ENCODE measurements at regions not wholly inside any gene's neighbourhood (a gene's known extent, or its start where the extent isn't known, plus 50 kb on each side); places are given as distances from the start of the nearest gene placed in this dataset.
A peak's percentile ranks its signal among the peaks of the same experiment; 100 is the strongest.

GRCh38 chrX:13397878-13398818, 78.3 kb upstream of the ATXN3L start:
- H3K9me3 ChIP-seq (ENCODE audit: control insufficient read depth in 2 of 3, insufficient read depth in 1 of 3, low read length in 3 of 3): peaks cover 0 to 1% (median 0%) of the 10 kb centered on the region in 3 donors
- H3K27me3 ChIP-seq (ENCODE audit: control insufficient read depth, insufficient read depth, low read length): no peaks in the 10 kb centered on the region
- peaks cover 0 to 5% (median 0%) of the 10 kb centered on the region in 3 donors for H3K4me1 ChIP-seq (ENCODE audit: control insufficient read depth in 2 of 3, insufficient read depth in 2 of 3, low read depth in 1 of 3, low read length in 3 of 3)
- no peak overlapping the region for H3K9ac ChIP-seq (ENCODE audit: low read length in 3 of 3)
- peak in 4 of 5 donors; percentile 18 to 81 (median 48) for DNase-seq
- H3K4me3 ChIP-seq (ENCODE audit: low read length in 3 of 3): no peak overlapping the region
- peak overlapping the region in 1 of 2 donors; percentile 14 for H3K27ac ChIP-seq (ENCODE audit: low read depth in 2 of 2, low read length in 2 of 2)
- intact Hi-C loops (cut with DNase I): no loop called here
- no peak for TF ChIP-seq CTCF (IDR thresholded peaks at IDR 0.05; ENCODE audit: borderline replicate concordance, extremely low read depth, insufficient read depth)
- no peaks in the 10 kb centered on the region for H3K36me3 ChIP-seq (ENCODE audit: control insufficient read depth in 2 of 3, insufficient read depth in 3 of 3, low read length in 3 of 3)
- FAIRE-seq: peak; percentile 70

GRCh38 chrX:13396924-13397323, 77.1 kb upstream of the ATXN3L start:
- Histone ChIP-seq H3K4me3 (ENCODE audit: low read length in 3 of 3) (no peak overlapping the region), H3K27ac (ENCODE audit: low read depth in 2 of 2, low read length in 2 of 2) (no peak overlapping the region), H3K36me3 (ENCODE audit: control insufficient read depth in 2 of 3, insufficient read depth in 3 of 3, low read length in 3 of 3) (no peaks in the 10 kb centered on the region), H3K9me3 (ENCODE audit: control insufficient read depth in 2 of 3, insufficient read depth in 1 of 3, low read length in 3 of 3) (peaks cover 0 to 1% (median 0%) of the 10 kb centered on the region in 3 donors), H3K4me1 (ENCODE audit: control insufficient read depth in 2 of 3, insufficient read depth in 2 of 3, low read depth in 1 of 3, low read length in 3 of 3) (peaks cover 0 to 5% (median 0%) of the 10 kb centered on the region in 3 donors), H3K27me3 (ENCODE audit: control insufficient read depth, insufficient read depth, low read length) (no peaks in the 10 kb centered on the region), H3K9ac (ENCODE audit: low read length in 3 of 3) (no peak overlapping the region)
- no peak for FAIRE-seq
- DNase-seq: no peak
- TF ChIP-seq CTCF (IDR thresholded peaks at IDR 0.05; ENCODE audit: borderline replicate concordance, extremely low read depth, insufficient read depth): no peak
- intact Hi-C loops (cut with DNase I): no loop called here

GRCh38 chrX:13389501-13389900, 69.6 kb upstream of the ATXN3L start:
- no peak overlapping the region for H3K27ac ChIP-seq (ENCODE audit: low read depth in 2 of 2, low read length in 2 of 2)
- intact Hi-C loops (cut with DNase I): no loop called here

More at GRCh38 chrX:13389501-13389900, 69.6 kb upstream of the ATXN3L start:
- Histone ChIP-seq H3K27me3 (ENCODE audit: control insufficient read depth, insufficient read depth, low read length) (peaks cover 7% of the 10 kb centered on the region), H3K36me3 (ENCODE audit: control insufficient read depth in 2 of 3, insufficient read depth in 3 of 3, low read length in 3 of 3) (no peaks in the 10 kb centered on the region), H3K4me1 (ENCODE audit: control insufficient read depth in 2 of 3, insufficient read depth in 2 of 3, low read depth in 1 of 3, low read length in 3 of 3) (no peaks in the 10 kb centered on the region), H3K4me3 (ENCODE audit: low read length in 3 of 3) (no peak overlapping the region), H3K9ac (ENCODE audit: low read length in 3 of 3) (no peak overlapping the region), H3K9me3 (ENCODE audit: control insufficient read depth in 2 of 3, insufficient read depth in 1 of 3, low read length in 3 of 3) (no peaks in the 10 kb centered on the region)
- FAIRE-seq (no peak), DNase-seq (no peak)
- TF ChIP-seq CTCF (IDR thresholded peaks at IDR 0.05; ENCODE audit: borderline replicate concordance, extremely low read depth, insufficient read depth): no peak
